Central memory CD8-positive, alpha-beta T cell (primary cell): ENCODE measurements at regions not wholly inside any gene's neighbourhood (a gene's known extent, or its start where the extent isn't known, plus 50 kb on each side); places are given as distances from the start of the nearest gene placed in this dataset.

ENCODE experiments used
- ATAC-seq: fragments of 150-1000 bp; cut with Tn5 transposase; replicated peaks from 2 replicates; pipeline ENCODE4 v1.10.0; 2022; ENCODE audit warnings: mild to moderate bottlenecking, moderate FRiP score, moderate number of reproducible peaks; ENCODE audit not compliant: poor library complexity, severe bottlenecking; ENCODE audit errors: extremely low read depth
- DNase-seq, 2 donors: peaks; one replicate each; pipeline ENCODE4 v3.0.0; 2021; ENCODE audit warnings: low spot score in 2 of 2
- H3K27ac Mint-ChIP-seq: one replicate; pipeline ENCODE4 v1.8.0; 2022; ENCODE audit warnings: low read depth, mild to moderate bottlenecking, moderate library complexity, mixed read lengths
- H3K27me3 Mint-ChIP-seq: one replicate; pipeline ENCODE4 v1.8.0; 2022; ENCODE audit warnings: mixed read lengths
- H3K36me3 Mint-ChIP-seq: one replicate; pipeline ENCODE4 v1.8.0; 2022; ENCODE audit warnings: mild to moderate bottlenecking, moderate library complexity, mixed read lengths; ENCODE audit not compliant: insufficient read depth
- H3K4me1 Mint-ChIP-seq: one replicate; pipeline ENCODE4 v1.8.0; 2022; ENCODE audit warnings: mixed read lengths
- H3K4me3 Mint-ChIP-seq: one replicate; pipeline ENCODE4 v1.8.0; 2022; ENCODE audit warnings: mild to moderate bottlenecking, moderate library complexity, mixed read lengths
- H3K9me3 Mint-ChIP-seq: one replicate; pipeline ENCODE4 v1.8.0; 2022; ENCODE audit warnings: mixed read lengths

DNA sequence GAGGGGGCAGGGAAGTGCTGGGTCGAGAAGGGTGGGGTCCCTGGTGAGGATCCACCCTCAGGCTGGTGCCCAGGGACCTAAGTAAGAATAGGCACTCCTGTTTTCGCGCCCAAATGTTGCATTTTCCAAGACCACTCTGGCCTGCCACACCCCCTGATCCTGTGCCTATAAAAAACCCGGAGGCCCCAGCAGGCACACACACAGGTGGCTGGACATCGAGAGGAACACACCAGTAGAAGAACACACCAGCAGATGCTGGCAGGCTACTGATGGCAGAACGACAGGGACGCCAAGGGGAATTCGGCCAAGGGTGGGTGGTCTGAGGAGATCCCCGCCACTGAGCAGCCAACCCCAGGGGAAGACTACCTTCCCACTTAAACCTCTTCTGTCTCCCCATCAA, 633.9 kb upstream of the POT1 start:
- H3K36me3 Mint-ChIP-seq, result no peaks in the 10 kb centered on the region
- H3K27ac Mint-ChIP-seq, result no peak overlapping the region
- no peaks in the 10 kb centered on the region for H3K4me1 Mint-ChIP-seq
- H3K27me3 Mint-ChIP-seq, result no peaks in the 10 kb centered on the region
- peaks cover 7% of the 10 kb centered on the region for H3K9me3 Mint-ChIP-seq
- no peak overlapping the region for H3K4me3 Mint-ChIP-seq
- ATAC-seq, result no peak
- no peak for DNase-seq

DNA sequence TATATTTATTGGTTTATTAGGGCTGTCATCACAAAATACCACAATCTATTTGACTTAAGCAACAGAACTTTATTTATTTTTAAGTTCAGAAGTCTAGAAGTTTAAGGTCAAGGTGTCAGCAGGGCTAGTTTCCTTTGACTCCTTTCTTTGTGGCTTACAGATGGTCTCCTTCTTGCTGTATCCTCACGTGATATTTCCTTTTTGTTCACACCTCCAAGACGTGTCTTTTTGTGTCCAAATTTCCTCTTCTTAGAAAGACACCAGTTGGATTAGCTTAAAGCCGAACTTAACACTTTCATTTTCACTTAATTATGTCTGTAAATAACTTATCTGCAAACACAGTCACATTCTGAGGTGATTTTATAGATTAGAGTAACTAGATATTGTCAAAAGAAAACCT, 631.4 kb upstream of the POT1 start:
- ATAC-seq (no peak), DNase-seq (no peak)
- H3K27me3 Mint-ChIP-seq, result no peaks in the 10 kb centered on the region
- peaks cover 6% of the 10 kb centered on the region for H3K9me3 Mint-ChIP-seq
- no peaks in the 10 kb centered on the region for H3K36me3 Mint-ChIP-seq
- no peak overlapping the region for H3K4me3 Mint-ChIP-seq
- no peak overlapping the region for H3K27ac Mint-ChIP-seq
- no peaks in the 10 kb centered on the region for H3K4me1 Mint-ChIP-seq

DNA sequence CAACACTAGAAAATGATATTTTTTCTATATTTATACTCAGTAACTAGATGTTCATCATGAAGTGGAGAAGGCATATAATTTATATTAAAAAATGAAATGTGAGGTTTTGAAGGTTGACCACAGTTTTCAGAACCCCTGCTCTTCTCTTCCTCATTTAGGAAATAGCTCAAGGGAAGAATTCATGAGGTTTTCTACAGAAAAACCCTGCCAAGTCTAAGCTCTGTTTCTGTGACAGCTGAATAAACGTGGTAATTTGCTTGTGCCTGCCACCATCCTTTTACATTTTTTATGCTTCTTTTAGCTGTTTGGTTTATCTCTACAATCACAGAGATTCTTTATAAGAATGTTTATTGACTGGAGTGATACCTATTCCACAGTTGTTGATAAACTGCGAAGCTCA, 630.3 kb upstream of the POT1 start:
- H3K27me3 Mint-ChIP-seq, result no peaks in the 10 kb centered on the region
- no peak overlapping the region for H3K4me3 Mint-ChIP-seq
- H3K27ac Mint-ChIP-seq, result no peak overlapping the region
- ATAC-seq (no peak), DNase-seq (no peak)
- peaks cover 6% of the 10 kb centered on the region for H3K9me3 Mint-ChIP-seq
- H3K36me3 Mint-ChIP-seq, result no peaks in the 10 kb centered on the region
- H3K4me1 Mint-ChIP-seq, result no peaks in the 10 kb centered on the region

DNA sequence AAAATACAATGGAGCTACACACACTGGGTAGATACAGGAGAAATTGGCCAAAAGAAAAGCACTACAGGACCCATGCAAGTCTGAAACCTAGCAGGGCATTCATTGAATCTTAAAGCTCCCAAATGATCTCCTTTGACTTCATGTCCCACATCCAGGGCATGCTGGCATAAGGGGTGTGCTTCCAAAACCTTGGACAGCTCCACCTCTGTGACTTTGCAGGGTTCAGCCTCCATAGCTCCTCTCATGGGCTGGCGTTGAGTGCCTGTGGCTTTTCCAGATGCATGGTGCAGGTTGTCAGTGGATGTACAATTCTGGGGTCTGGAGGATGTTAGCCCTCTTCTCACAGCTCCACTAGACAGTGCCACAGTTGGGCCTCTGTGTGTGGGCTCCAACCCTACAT, 626.3 kb upstream of the POT1 start:
- Mint-ChIP-seq H3K4me1 (no peaks in the 10 kb centered on the region), H3K27me3 (no peaks in the 10 kb centered on the region), H3K27ac (no peak overlapping the region), H3K4me3 (no peak overlapping the region), H3K36me3 (no peaks in the 10 kb centered on the region), H3K9me3 (peaks cover 15% of the 10 kb centered on the region)
- ATAC-seq, result no peak
- no peak for DNase-seq

DNA sequence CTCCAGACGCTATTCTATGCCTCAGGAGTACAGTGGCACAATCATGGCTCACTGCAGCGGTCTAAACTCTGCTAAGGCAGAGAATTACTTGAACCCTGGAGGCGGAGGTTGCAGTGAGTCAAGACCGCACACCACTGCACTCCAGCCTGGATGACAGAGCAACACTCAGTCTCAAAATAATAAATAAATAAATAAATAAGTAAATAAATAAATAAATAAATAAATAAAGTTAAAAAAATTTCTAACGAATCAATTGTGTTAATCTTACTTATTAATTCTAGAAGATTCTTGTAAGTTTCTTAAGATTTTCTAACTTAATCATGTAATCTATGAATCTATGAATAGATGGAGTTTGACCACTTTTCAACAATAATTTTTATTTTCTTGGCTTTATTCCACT, 621.4 kb upstream of the POT1 start:
- H3K36me3 Mint-ChIP-seq, result no peaks in the 10 kb centered on the region
- no peak overlapping the region for H3K4me3 Mint-ChIP-seq
- H3K27me3 Mint-ChIP-seq, result no peaks in the 10 kb centered on the region
- no peak for DNase-seq
- H3K27ac Mint-ChIP-seq, result no peak overlapping the region
- H3K4me1 Mint-ChIP-seq, result no peaks in the 10 kb centered on the region
- H3K9me3 Mint-ChIP-seq, result peaks cover 25% of the 10 kb centered on the region
- no peak for ATAC-seq

DNA sequence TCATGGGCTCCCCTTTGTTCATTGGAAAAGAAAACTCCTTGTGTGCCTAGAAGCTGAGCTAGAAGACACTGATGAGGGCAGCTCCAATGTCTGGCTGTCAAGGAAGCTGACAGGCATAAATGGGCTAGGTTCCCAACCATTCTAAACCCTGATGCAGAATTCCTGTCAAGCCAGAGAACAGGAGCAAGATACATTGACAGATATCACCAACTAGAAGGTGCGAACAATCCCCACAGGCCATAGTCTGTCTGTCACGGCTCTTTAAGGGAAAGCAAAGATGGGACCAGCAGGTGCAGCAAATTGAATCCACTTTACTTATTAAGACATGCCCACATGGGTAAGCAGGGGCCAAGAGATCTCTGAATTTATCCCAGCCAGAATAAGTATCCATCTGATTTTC, 617.9 kb upstream of the POT1 start:
- H3K4me3 Mint-ChIP-seq, result no peak overlapping the region

DNA sequence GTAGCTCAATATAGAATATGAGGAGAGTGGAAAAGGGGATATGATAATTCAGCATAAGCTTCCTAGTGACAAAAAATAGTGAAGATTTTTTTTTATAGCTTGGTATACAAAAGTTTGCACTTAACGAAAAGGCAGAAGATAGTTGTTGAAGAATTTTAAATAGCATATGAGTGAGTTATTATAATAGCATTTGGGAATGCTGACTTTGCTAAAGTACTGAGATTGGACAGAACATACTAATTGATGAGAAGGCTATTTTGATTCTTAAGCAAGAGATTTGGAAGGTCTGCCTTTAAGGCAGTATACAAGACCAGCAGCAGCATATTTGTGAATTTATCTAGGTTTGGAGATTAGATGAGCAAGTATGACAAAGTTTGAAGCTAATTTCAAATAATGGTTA, 600.9 kb upstream of the POT1 start:
- Mint-ChIP-seq H3K36me3 (no peaks in the 10 kb centered on the region), H3K4me1 (no peaks in the 10 kb centered on the region), H3K9me3 (peaks cover 33% of the 10 kb centered on the region), H3K27me3 (no peaks in the 10 kb centered on the region), H3K27ac (no peak overlapping the region), H3K4me3 (no peak overlapping the region)
- ATAC-seq (no peak), DNase-seq (no peak)

More for the DNA sequence above, 617.9 kb upstream of the POT1 start:
- Mint-ChIP-seq H3K4me1 (no peaks in the 10 kb centered on the region), H3K36me3 (no peaks in the 10 kb centered on the region), H3K27ac (no peak overlapping the region), H3K27me3 (no peaks in the 10 kb centered on the region), H3K9me3 (peaks cover 22% of the 10 kb centered on the region)
- no peak for DNase-seq
- ATAC-seq, result no peak

DNA sequence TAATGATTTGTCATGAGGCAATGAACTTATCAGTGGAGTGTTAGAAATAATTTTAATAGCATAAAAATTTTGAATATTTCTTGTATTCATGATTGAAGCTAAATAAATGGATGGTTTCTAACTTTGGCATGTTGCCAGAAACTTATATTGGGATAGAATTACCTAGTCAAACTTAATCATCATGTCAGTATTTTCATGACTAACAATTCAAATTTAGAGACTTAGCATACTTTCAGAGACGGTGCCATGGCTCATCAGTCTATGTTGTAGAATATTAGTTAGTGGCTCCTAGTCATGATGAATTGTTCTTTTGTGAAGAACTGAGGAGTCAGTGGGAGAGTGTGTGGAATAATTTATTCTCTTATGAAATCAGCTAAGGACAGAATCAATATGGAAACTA, 599.6 kb upstream of the POT1 start:
- DNase-seq, result no peak
- Mint-ChIP-seq H3K4me1 (no peaks in the 10 kb centered on the region), H3K27me3 (no peaks in the 10 kb centered on the region), H3K4me3 (no peak overlapping the region), H3K9me3 (peaks cover 28% of the 10 kb centered on the region), H3K36me3 (no peaks in the 10 kb centered on the region), H3K27ac (no peak overlapping the region)
- no peak for ATAC-seq

DNA sequence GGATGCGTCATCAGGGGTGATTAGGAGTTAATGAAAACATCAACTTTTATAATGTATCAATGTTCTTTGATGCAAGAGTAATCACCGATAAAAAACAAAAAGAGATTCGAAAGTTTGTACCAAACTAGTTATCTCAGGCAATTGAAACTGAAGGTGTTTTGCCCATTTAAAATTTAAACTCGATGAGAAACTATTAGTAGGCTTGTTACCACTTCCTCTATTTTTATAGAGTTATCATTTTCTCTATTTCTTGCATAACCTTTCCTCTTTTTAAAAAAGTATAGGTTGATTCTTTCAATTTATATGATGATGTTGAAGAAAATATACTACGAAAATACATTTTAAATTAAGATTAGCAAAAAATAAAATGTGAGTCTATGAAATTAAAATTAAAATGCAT, 597.3 kb upstream of the POT1 start:
- H3K36me3 Mint-ChIP-seq, result no peaks in the 10 kb centered on the region
- H3K9me3 Mint-ChIP-seq, result peaks cover 19% of the 10 kb centered on the region
- no peak overlapping the region for H3K27ac Mint-ChIP-seq
- no peak overlapping the region for H3K4me3 Mint-ChIP-seq
- DNase-seq, result no peak
- ATAC-seq, result no peak
- H3K27me3 Mint-ChIP-seq, result no peaks in the 10 kb centered on the region
- no peaks in the 10 kb centered on the region for H3K4me1 Mint-ChIP-seq

DNA sequence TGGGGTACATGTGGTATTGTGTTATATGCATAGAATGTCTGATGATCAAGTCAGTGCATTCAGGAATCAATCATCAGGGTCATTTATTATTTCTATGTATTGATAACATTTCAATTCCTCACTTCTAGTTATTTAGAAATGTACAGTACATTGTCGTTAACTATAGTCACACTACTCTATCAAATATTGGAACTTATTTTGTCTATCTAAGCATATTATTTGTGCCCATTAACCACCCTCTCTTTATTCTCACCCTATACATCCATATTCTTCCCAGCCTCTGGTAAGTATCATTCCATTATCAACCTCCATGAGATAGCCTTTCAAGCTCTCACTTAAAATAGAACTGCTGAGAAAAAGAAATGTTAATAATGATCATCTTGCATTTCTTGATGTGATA, 596.5 kb upstream of the POT1 start:
- Mint-ChIP-seq H3K4me3 (no peak overlapping the region), H3K36me3 (no peaks in the 10 kb centered on the region), H3K9me3 (peaks cover 11% of the 10 kb centered on the region), H3K27me3 (no peaks in the 10 kb centered on the region), H3K4me1 (no peaks in the 10 kb centered on the region), H3K27ac (no peak overlapping the region)
- ATAC-seq (no peak), DNase-seq (no peak)

DNA sequence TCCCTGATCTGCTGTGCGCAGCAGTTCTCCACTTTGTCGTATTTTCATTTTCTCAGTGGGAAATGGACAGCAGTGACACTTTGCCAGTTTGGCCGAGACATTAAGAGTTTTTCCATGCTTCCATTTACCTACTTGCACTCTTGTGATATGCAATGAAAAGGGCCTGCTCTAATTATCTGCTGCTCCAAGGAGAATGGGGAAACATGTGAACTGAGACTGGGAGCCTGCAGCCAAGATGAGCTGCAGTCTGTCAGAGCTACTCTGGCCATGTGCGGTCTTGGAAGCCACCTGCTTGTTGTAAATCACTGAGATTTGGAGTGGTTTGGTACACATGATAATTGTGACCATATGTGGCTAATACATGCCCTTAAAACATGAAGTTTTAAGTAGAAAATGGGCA, 586.6 kb upstream of the POT1 start:
- ATAC-seq (no peak), DNase-seq (no peak)
- no peaks in the 10 kb centered on the region for H3K36me3 Mint-ChIP-seq
- no peak overlapping the region for H3K4me3 Mint-ChIP-seq
- no peaks in the 10 kb centered on the region for H3K4me1 Mint-ChIP-seq
- no peak overlapping the region for H3K27ac Mint-ChIP-seq
- H3K9me3 Mint-ChIP-seq, result peaks cover 8% of the 10 kb centered on the region
- H3K27me3 Mint-ChIP-seq, result no peaks in the 10 kb centered on the region

DNA sequence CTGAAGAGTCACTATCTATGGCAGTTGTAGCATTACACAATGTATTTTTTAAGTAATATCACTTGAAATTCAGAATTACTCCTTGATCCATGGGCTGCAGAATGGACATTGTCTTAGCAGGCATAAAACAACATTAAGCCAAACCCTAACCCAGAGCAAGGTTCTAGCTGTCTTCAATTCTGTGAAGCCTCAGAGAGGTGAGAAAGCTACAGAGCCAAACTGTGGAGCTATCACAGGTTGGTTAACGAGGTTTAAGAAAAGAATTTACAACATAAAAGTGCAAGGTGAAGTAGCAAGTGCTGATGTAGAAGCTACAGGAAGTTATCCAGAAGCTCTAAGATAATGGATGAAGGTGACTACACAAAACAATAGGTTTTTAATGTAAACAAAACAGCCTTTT, 582.7 kb upstream of the POT1 start:
- Mint-ChIP-seq H3K36me3 (no peaks in the 10 kb centered on the region), H3K27ac (no peak overlapping the region), H3K4me1 (no peaks in the 10 kb centered on the region), H3K27me3 (no peaks in the 10 kb centered on the region), H3K4me3 (no peak overlapping the region), H3K9me3 (no peaks in the 10 kb centered on the region)
- DNase-seq, result no peak
- ATAC-seq, result no peak

DNA sequence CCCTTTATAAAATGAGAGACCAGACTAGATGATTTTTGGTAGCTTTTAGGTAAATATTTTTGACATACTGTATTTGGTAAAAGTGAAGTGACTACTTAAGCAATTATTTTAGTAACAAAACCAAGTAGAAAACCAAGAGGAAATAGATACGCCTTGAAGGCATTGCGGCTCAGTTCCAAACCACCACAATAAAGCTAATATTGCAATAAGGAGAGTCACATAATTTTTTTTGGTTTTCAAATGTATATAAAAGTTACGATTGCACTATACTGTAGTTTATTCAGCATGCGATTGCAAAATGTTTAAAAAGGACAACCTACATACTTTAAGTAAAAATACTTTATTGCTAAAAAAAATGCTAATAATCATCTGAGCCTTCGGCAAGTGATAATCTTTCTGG, 581.7 kb upstream of the POT1 start:
- H3K36me3 Mint-ChIP-seq, result no peaks in the 10 kb centered on the region
- H3K4me3 Mint-ChIP-seq, result no peak overlapping the region
- H3K4me1 Mint-ChIP-seq, result no peaks in the 10 kb centered on the region
- no peaks in the 10 kb centered on the region for H3K9me3 Mint-ChIP-seq
- no peaks in the 10 kb centered on the region for H3K27me3 Mint-ChIP-seq
- no peak overlapping the region for H3K27ac Mint-ChIP-seq
- DNase-seq (no peak), ATAC-seq (no peak)

DNA sequence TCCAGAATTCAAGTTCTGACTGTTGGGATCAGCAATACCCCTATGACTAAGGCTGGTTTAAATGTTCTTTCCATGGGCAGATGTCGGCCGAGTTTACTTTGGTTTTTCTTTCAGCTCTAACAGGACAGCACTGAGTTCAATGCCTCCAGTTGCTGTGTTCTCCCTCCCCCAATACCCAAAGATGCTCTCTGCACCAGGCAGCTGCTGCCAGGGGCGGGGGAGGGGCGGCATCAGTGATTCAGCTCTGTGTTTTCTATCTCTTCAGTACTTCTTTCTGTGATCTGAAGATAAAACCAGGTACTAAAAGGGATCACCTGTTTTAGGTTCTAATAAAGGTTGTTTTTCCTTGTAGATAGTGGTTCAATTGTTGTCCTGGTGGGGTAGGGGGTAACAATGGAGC, 576.7 kb upstream of the POT1 start:
- H3K4me1 Mint-ChIP-seq, result no peaks in the 10 kb centered on the region
- H3K9me3 Mint-ChIP-seq, result peaks cover 17% of the 10 kb centered on the region
- no peak for DNase-seq
- H3K36me3 Mint-ChIP-seq, result no peaks in the 10 kb centered on the region
- no peaks in the 10 kb centered on the region for H3K27me3 Mint-ChIP-seq
- H3K4me3 Mint-ChIP-seq, result no peak overlapping the region
- H3K27ac Mint-ChIP-seq, result no peak overlapping the region
- no peak for ATAC-seq
